GM12874 (cell line): ENCODE measurements at regions not wholly inside any gene's neighbourhood (a gene's known extent, or its start where the extent isn't known, plus 50 kb on each side); places are given as distances from the start of the nearest gene placed in this dataset.

ENCODE experiments used
- TF ChIP-seq, protein P1 (sequence below): IDR thresholded peaks from 2 replicates; pipeline ENCODE4 v1.5.1; 2011; ENCODE audit warnings: low read depth, mild to moderate bottlenecking, control low read depth, low read length, moderate library complexity; ENCODE audit not compliant: insufficient read depth

DNA sequence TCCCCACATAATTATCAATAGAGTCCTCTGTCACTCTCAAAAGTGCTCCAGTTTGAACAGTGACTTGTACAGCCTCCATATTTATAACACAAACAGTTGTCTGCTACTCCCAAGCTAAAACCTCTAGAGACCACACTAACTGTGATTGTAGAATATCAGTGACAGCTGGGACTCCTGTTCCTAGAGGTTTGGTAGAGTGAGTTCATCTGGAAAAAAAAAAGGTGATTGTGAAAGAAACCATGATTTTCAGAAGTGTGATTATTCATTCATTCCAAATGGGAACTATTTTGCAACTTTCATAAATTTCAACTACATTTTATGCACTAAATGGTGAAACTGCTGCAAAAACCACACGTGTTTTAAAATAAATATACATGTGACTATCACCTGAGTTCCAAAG is 128.0 kb upstream of the PLXNC1 start:
- TF ChIP-seq, protein P1, sequence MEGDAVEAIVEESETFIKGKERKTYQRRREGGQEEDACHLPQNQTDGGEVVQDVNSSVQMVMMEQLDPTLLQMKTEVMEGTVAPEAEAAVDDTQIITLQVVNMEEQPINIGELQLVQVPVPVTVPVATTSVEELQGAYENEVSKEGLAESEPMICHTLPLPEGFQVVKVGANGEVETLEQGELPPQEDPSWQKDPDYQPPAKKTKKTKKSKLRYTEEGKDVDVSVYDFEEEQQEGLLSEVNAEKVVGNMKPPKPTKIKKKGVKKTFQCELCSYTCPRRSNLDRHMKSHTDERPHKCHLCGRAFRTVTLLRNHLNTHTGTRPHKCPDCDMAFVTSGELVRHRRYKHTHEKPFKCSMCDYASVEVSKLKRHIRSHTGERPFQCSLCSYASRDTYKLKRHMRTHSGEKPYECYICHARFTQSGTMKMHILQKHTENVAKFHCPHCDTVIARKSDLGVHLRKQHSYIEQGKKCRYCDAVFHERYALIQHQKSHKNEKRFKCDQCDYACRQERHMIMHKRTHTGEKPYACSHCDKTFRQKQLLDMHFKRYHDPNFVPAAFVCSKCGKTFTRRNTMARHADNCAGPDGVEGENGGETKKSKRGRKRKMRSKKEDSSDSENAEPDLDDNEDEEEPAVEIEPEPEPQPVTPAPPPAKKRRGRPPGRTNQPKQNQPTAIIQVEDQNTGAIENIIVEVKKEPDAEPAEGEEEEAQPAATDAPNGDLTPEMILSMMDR = no peak

DNA sequence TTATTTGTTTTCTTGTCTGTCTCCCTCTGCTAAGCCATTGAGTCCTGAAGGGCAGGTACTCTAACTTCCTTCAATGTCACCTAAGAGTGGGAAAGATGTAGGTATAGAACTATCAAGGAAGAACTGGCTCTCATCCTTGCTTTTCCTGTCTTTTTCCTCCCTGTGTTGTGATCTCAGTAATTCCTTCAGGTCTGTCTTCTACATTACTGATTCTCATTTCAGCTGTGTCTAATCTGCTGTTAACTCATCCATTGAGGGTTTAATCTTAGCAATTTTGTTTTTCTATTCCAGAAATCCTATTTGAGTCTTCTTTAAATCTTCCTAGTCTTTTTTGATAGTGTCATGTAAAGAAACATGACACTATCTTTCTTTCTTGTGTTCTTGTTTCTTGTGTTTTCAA is 124.5 kb upstream of the PLXNC1 start:
- TF ChIP-seq, protein P1 = no peak

DNA sequence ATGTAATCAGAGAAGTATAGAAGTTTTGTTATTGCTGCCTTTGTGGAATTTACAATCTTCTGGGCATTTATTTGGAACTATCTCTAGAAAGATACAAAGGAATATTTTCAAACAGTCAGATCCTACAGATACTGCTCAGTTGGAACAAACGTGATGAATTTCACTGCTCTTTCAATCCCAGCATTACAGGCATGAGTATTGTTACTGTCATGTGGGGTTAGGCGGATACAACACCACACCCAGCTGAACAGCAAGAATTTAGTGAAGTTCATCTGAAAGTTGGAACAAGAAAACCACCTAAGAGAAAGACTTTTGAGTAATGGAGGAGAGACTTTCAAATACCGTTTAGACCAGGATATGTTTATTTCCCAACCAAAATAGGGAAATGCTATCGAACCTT is 123.3 kb upstream of the PLXNC1 start:
- TF ChIP-seq, protein P1 = no peak

DNA sequence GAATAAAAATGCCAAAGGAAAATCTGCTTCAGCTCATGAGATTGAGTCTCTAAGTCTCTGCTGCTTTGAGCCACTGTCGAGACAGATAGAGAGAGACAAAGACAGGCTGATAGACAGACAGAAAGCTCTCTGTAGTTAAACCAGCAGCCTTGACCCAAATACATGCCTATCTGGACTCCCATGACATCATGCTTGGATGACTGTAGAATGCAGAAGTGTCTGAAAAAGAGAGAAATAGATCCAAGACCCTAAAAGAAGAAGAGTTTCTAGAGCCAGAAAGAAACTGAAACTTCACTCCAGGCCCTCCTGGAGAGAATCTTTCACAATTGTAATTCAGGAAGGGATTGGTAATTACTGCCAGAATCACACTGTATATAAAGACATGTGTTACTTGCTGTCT is 122.6 kb upstream of the PLXNC1 start:
- TF ChIP-seq, protein P1 = no peak

DNA sequence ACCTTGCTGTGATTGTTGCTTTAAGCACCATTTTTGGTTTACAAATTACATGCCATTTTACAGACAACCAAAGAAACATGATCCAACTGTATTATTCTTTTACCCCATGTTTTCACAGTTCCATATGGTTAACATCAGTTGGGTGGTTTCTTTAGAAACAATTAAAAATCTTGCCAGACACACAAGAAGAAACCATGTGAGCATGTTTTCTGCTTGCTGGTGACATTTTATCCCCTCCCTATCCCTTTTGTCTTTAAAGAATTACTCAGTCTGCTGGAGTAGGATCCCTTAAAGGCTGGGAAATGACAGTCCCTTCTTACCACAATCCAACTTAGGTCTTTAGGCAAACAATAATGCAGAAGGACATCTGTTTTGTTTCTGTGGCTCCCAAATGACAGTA is 121.8 kb upstream of the PLXNC1 start:
- TF ChIP-seq, protein P1 = no peak

DNA sequence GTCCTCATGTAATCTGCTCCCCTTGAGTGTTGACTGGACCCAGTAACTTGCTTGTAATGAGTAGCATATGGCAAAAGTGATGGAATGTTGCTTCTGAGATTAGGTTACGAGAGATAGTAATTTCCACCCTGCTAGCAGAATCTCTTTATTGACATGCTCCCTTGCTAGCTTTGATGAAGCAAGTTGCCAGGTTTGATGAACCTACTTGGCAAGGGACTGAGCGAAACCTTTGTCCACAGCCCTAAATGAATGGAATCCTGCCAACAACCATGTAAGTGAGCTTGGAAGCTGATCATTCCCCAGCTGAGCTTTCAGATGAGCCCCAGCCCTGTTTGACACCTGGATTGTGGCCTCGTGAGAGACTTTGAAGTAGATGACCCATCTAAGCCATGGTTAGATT is 120.8 kb upstream of the PLXNC1 start:
- TF ChIP-seq, protein P1 = no peak

DNA sequence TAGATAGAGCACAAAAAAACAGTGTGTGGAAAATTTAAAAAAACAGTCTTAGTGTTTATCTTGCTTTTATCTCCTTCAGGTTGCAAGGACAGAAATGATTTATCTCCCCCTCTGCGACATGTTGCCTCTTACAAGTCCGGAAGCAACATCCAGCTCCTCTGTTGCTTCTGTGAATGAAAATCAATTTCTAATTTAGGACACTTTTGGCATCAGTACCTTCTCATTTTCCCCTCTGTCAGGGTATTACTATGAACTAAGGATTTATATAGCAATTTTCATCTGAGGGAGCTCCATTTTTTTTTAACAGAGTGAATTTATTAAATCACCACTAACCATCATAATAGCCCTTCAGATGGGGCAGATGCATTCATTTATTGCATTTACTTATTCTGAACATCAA is 116.6 kb upstream of the PLXNC1 start:
- TF ChIP-seq, protein P1 = no peak

DNA sequence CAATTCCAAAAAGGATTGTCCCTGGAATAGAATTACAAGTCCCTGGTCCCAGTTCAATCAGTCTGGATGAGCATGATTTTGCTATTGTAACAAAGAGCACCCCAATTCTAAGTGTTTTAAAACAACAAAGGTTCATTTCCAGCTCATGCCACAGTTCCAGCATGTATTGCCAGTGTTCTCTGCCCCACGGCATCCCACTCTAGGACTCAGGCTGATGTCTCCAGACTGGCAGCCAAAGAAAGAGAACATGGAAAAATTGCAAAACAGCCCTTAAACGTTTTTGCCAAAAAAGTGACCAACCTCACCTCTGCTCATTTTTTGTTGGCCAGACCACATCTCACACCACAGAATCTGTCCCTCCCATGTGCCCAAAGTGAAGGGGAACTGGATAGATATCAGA is 116.0 kb upstream of the PLXNC1 start:
- TF ChIP-seq, protein P1 = no peak
